Fibroblast of lung (primary cell): ENCODE measurements at regions not wholly inside any gene's neighbourhood (a gene's known extent, or its start where the extent isn't known, plus 50 kb on each side); places are given as distances from the start of the nearest gene placed in this dataset.

ENCODE experiments used
- DNase-seq, 2 donors: peaks; one replicate each; pipeline versions ENCODE4 v3.0.0 to v3.0.0-alpha.2; 2010; ENCODE audit warnings: low read depth in 2 of 2
- H2AFZ ChIP-seq: 2 replicates; pipeline ENCODE4 v1.5.1; 2012; ENCODE audit warnings: low read length, control low read depth, inconsistent platforms
- H3K27ac ChIP-seq: 2 replicates; pipeline ENCODE4 v1.5.1; 2011; ENCODE audit warnings: low read length, control low read depth; ENCODE audit not compliant: insufficient read depth
- H3K27me3 ChIP-seq: 2 replicates; pipeline ENCODE4 v1.5.1; 2011; ENCODE audit warnings: mild to moderate bottlenecking, low read length; ENCODE audit not compliant: control insufficient read depth, insufficient read depth
- H3K36me3 ChIP-seq: 2 replicates; pipeline ENCODE4 v1.5.1; 2011; ENCODE audit warnings: low read length; ENCODE audit not compliant: control insufficient read depth, insufficient read depth
- H3K4me1 ChIP-seq: 2 replicates; pipeline ENCODE4 v1.5.1; 2011; ENCODE audit warnings: low read length; ENCODE audit not compliant: control insufficient read depth, insufficient read depth; ENCODE audit errors: extremely low read depth
- H3K4me2 ChIP-seq: 2 replicates; pipeline ENCODE4 v1.5.1; 2011; ENCODE audit warnings: low read length, control low read depth; ENCODE audit not compliant: insufficient read depth; ENCODE audit errors: extremely low read depth
- H3K4me3 ChIP-seq, 4 experiments: fragments of 200-600 bp in 1 of 4; sonication (generic) in 1 of 4; replicated peaks in 1 of 4; 2 replicates each; pipeline ENCODE4 v1.5.1; 2011 to 2016; ENCODE audit warnings: low read length in 4 of 4, low read depth in 3 of 4, mild to moderate bottlenecking in 3 of 4, control low read depth in 2 of 4, inconsistent platforms in 1 of 4, mixed read lengths in 1 of 4; ENCODE audit not compliant: insufficient read depth in 1 of 4; ENCODE audit errors: control extremely low read depth in 1 of 4
- H3K79me2 ChIP-seq: 2 replicates; pipeline ENCODE4 v1.5.1; 2012; ENCODE audit warnings: mild to moderate bottlenecking, low read length, inconsistent platforms; ENCODE audit not compliant: control insufficient read depth, insufficient read depth
- H3K9ac ChIP-seq: 2 replicates; pipeline ENCODE4 v1.5.1; 2011; ENCODE audit warnings: mild to moderate bottlenecking, low read length, control low read depth; ENCODE audit not compliant: insufficient read depth
- H3K9me3 ChIP-seq: 2 replicates; pipeline ENCODE4 v1.5.1; 2012; ENCODE audit warnings: low read depth, low read length; ENCODE audit not compliant: control insufficient read depth, insufficient read depth
- H4K20me1 ChIP-seq: 2 replicates; pipeline ENCODE4 v1.5.1; 2011; ENCODE audit warnings: low read length; ENCODE audit not compliant: control insufficient read depth, insufficient read depth; ENCODE audit errors: extremely low read depth
- CTCF ChIP-seq, 2 donors: IDR thresholded peaks in 1 of 2; conservative IDR thresholded peaks in 1 of 2; 1 replicate in 1 of 2; 2 replicates in 1 of 2; pipeline ENCODE4 v1.5.1; 2011 to 2012; ENCODE audit warnings: low read length in 2 of 2, control low read depth in 1 of 2, inconsistent platforms in 1 of 2, low read depth in 1 of 2, mild to moderate bottlenecking in 1 of 2
- EZH2 ChIP-seq: IDR thresholded peaks from 2 replicates; pipeline ENCODE4 v1.5.1; 2012; ENCODE audit warnings: low read length, control low read depth, mild to moderate bottlenecking; ENCODE audit errors: missing control alignments

- Histone ChIP-seq H3K79me2 (no peaks in the 10 kb centered on the region), H3K36me3 (no peaks in the 10 kb centered on the region), H3K4me3 (no peak overlapping the region), H3K9ac (no peak overlapping the region), H3K4me1 (no peaks in the 10 kb centered on the region), H4K20me1 (no peaks in the 10 kb centered on the region), H3K9me3 (no peaks in the 10 kb centered on the region), H3K27ac (no peak overlapping the region), H3K27me3 (no peaks in the 10 kb centered on the region), H2AFZ (no peak overlapping the region), H3K4me2 (no peak overlapping the region)
- no peak for TF ChIP-seq EZH2
- TF ChIP-seq CTCF (conservative IDR thresholded peaks at IDR 0.05 in 1 of 2, IDR thresholded peaks at IDR 0.05 in 1 of 2; ENCODE audit: low read depth in 1 of 2, low read length in 2 of 2): no peak
- no peak for DNase-seq
Observed at GRCh38 chr5:83815661-83816060, 95.0 kb upstream of the HAPLN1 start.

DNA sequence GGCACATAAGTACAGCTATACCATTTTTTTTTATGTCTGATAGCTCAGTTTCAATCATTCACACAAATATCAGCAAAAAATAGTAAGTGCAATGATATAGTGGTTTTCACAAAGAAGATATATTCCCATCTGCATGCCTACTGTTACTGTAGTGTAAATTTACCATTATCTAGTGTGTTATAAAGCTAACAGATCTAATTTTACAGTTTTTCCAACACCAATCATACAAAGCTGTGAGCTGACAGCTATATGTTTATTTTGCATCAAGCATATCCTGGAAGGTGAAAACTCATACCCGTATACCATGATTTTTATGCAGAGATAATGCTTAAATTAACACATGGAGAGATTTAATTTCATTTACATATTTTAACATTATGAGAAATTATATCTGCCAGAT, 89.9 kb upstream of the HAPLN1 start:
- DNase-seq: no peak

DNA sequence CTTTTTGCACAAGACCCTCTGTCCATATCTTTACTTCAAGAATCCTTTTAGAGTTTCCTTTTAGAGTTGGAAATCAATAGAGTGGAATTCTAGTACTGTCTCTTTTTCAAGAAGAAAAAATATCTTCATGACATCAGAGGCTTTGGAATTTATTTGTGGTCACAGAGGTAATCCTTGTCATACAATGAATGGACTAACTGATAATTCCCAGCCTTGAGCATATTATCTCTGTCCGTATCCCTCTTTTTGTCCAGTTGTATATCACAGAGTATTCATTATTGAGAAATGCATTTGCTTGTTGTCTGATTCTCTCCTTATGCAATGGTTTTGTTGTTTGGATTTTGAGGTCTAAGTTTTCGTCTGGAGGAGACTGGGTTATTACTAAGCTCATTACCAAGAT, 82.0 kb upstream of the HAPLN1 start:
- DNase-seq: peak in 1 of 2 donors; percentile 56
- H3K4me2 ChIP-seq: no peak overlapping the region

More for the DNA sequence above, 89.9 kb upstream of the HAPLN1 start:
- no peaks in the 10 kb centered on the region for H3K9me3 ChIP-seq
- no peaks in the 10 kb centered on the region for H3K4me1 ChIP-seq
- no peak overlapping the region for H3K4me3 ChIP-seq
- H3K36me3 ChIP-seq: no peaks in the 10 kb centered on the region
- H3K79me2 ChIP-seq: no peaks in the 10 kb centered on the region
- H3K9ac ChIP-seq: no peak overlapping the region
- no peak overlapping the region for H2AFZ ChIP-seq
- TF ChIP-seq CTCF (conservative IDR thresholded peaks at IDR 0.05 in 1 of 2, IDR thresholded peaks at IDR 0.05 in 1 of 2; ENCODE audit: low read depth in 1 of 2, low read length in 2 of 2) (no peak), EZH2 (no peak)
- H3K27ac ChIP-seq: no peak overlapping the region
- H4K20me1 ChIP-seq: no peaks in the 10 kb centered on the region
- no peaks in the 10 kb centered on the region for H3K27me3 ChIP-seq
- no peak overlapping the region for H3K4me2 ChIP-seq

More for the DNA sequence above, 82.0 kb upstream of the HAPLN1 start:
- H3K27ac ChIP-seq: no peak overlapping the region
- no peak overlapping the region for H3K4me3 ChIP-seq
- TF ChIP-seq EZH2 (no peak), CTCF (conservative IDR thresholded peaks at IDR 0.05 in 1 of 2, IDR thresholded peaks at IDR 0.05 in 1 of 2; ENCODE audit: low read depth in 1 of 2, low read length in 2 of 2) (no peak)
- H4K20me1 ChIP-seq: no peaks in the 10 kb centered on the region
- H3K4me1 ChIP-seq: no peaks in the 10 kb centered on the region
- no peaks in the 10 kb centered on the region for H3K9me3 ChIP-seq
- no peak overlapping the region for H2AFZ ChIP-seq
- H3K36me3 ChIP-seq: no peaks in the 10 kb centered on the region
- no peak overlapping the region for H3K9ac ChIP-seq
- no peaks in the 10 kb centered on the region for H3K27me3 ChIP-seq
- H3K79me2 ChIP-seq: no peaks in the 10 kb centered on the region
